Endothelial cell of umbilical vein (primary cell): ENCODE measurements at regions not wholly inside any gene's neighbourhood (a gene's known extent, or its start where the extent isn't known, plus 50 kb on each side); places are given as distances from the start of the nearest gene placed in this dataset.

Experiments used
- BruUV-seq: library from RNA; stranded (reverse); fragments of 400-500 nt; replicated peaks from 2 replicates; lab custom pipeline; 2021; lab: Mats Ljungman, UMichigan
- CTCF ChIA-PET: fragments of 300-600, 350-600 bp; sonication (Branson Sonifier 250); formaldehyde crosslinking; loops from one replicate; lab custom pipeline; 2021; ENCODE audit warnings: antibody characterized with exemption, inconsistent platforms; lab: Charles Lee
- POLR2A ChIA-PET: fragments of 300-600, 350-600 bp; sonication (Branson Sonifier 250); formaldehyde crosslinking; loops from one replicate; lab custom pipeline; 2021; ENCODE audit warnings: antibody characterized with exemption, inconsistent platforms; lab: Charles Lee
- DNase-seq: peaks from one replicate; pipeline ENCODE4 v3.0.0-alpha.2; 2011; ENCODE audit warnings: low read depth, low spot score
- FAIRE-seq: peaks from 2 replicates; lab custom pipeline; 2011; peaks lifted over from hg19 to GRCh38; lab: Jason Lieb, UNC
- H2AFZ ChIP-seq: 2 replicates; pipeline ENCODE4 v1.6.0; 2012; ENCODE audit warnings: low read depth, low read length, control low read depth, inconsistent platforms
- H3K27ac ChIP-seq: 2 replicates; pipeline ENCODE4 v1.5.1; 2011; ENCODE audit warnings: low read depth, mild to moderate bottlenecking, control low read depth, low read length, moderate library complexity; ENCODE audit not compliant: insufficient read depth
- H3K27me3 ChIP-seq, 2 experiments: 2 replicates each; pipeline versions ENCODE4 v1.6.0 to v1.6.1; 2011; ENCODE audit warnings: low read length in 2 of 2, mixed read lengths in 1 of 2; ENCODE audit not compliant: control insufficient read depth in 2 of 2, insufficient read depth in 2 of 2
- H3K36me3 ChIP-seq, 2 experiments: 2 replicates in 1 of 2; 3 replicates in 1 of 2; pipeline ENCODE4 v1.5.1; 2011; ENCODE audit warnings: low read length in 2 of 2, mild to moderate bottlenecking in 1 of 2, moderate library complexity in 1 of 2; ENCODE audit not compliant: control insufficient read depth in 2 of 2, insufficient read depth in 2 of 2; ENCODE audit errors: extremely low read depth in 1 of 2
- H3K4me1 ChIP-seq: 3 replicates; pipeline ENCODE4 v1.5.1; 2011; ENCODE audit warnings: mild to moderate bottlenecking, low read length; ENCODE audit not compliant: control insufficient read depth, insufficient read depth; ENCODE audit errors: extremely low read depth
- H3K4me2 ChIP-seq: 2 replicates; pipeline ENCODE4 v1.6.1; 2011; ENCODE audit warnings: low read length, control low read depth, mixed read lengths; ENCODE audit not compliant: insufficient read depth
- H3K4me3 ChIP-seq, 3 experiments: fragments of 200-600 bp in 1 of 3; sonication (generic), shearing (Covaris generic) in 1 of 3; replicated peaks in 1 of 3; 2 replicates each; pipeline ENCODE4 v1.5.1; 2011 to 2016; ENCODE audit warnings: control low read depth in 3 of 3, low read length in 3 of 3, mild to moderate bottlenecking in 2 of 3, inconsistent platforms in 1 of 3, low read depth in 1 of 3, moderate library complexity in 1 of 3; ENCODE audit not compliant: insufficient read depth in 1 of 3
- H3K79me2 ChIP-seq: 2 replicates; pipeline ENCODE4 v1.6.0; 2012; ENCODE audit warnings: low read length, inconsistent platforms; ENCODE audit not compliant: control insufficient read depth, insufficient read depth
- H3K9ac ChIP-seq: replicated peaks from 2 replicates; pipeline ENCODE3; 2011; ENCODE audit warnings: low read length, control low read depth; ENCODE audit not compliant: insufficient read depth; ENCODE audit errors: extremely low read depth
- H3K9me1 ChIP-seq: replicated peaks from 3 replicates; pipeline ENCODE4 v1.6.0; 2011; ENCODE audit warnings: mild to moderate bottlenecking, low read length; ENCODE audit not compliant: control insufficient read depth, insufficient read depth; ENCODE audit errors: extremely low read depth
- H3K9me3 ChIP-seq: replicated peaks from 2 replicates; pipeline ENCODE4 v1.5.1; 2012; ENCODE audit warnings: low read length, inconsistent platforms; ENCODE audit not compliant: control insufficient read depth, insufficient read depth
- H4K20me1 ChIP-seq: replicated peaks from 2 replicates; pipeline ENCODE3; 2011; ENCODE audit warnings: mild to moderate bottlenecking, low read length; ENCODE audit not compliant: control insufficient read depth, insufficient read depth; ENCODE audit errors: extremely low read depth
- EZH2 ChIP-seq: IDR thresholded peaks from 2 replicates; pipeline ENCODE4 v1.6.1; 2012; ENCODE audit warnings: borderline replicate concordance, low read depth, mild to moderate bottlenecking, moderate library complexity, low read length, inconsistent platforms; ENCODE audit not compliant: severe bottlenecking
- FOS ChIP-seq: IDR thresholded peaks from 2 replicates; pipeline ENCODE4 v1.6.1; 2011; ENCODE audit warnings: mild to moderate bottlenecking, low read length, moderate library complexity, borderline replicate concordance; ENCODE audit not compliant: insufficient read depth
- GATA2 ChIP-seq: IDR thresholded peaks from 2 replicates; pipeline ENCODE4 v1.7.0; 2011; ENCODE audit warnings: low read depth, mild to moderate bottlenecking, moderate library complexity, mixed read lengths, low read length; ENCODE audit not compliant: insufficient read length, insufficient read depth
- JUN ChIP-seq: IDR thresholded peaks from 2 replicates; pipeline ENCODE4 v1.6.1; 2011; ENCODE audit warnings: borderline replicate concordance, low read depth; ENCODE audit not compliant: insufficient read length, insufficient read depth
- MAX ChIP-seq: IDR thresholded peaks from 2 replicates; pipeline ENCODE4 v1.6.1; 2011; ENCODE audit not compliant: insufficient read depth, insufficient read length
- MYC ChIP-seq: IDR thresholded peaks from one replicate; pipeline ENCODE4 v1.6.1; 2011; ENCODE audit warnings: mild to moderate bottlenecking, low read depth, low read length
- POLR2A ChIP-seq: IDR thresholded peaks from 2 replicates; pipeline ENCODE4 v1.6.1; 2012; ENCODE audit warnings: low read depth, mild to moderate bottlenecking, control low read depth, low read length
- POLR2AphosphoS5 ChIP-seq: IDR thresholded peaks from 2 replicates; pipeline ENCODE4 v1.6.1; 2012; ENCODE audit warnings: low read depth, mild to moderate bottlenecking, control low read depth, low read length, moderate library complexity; ENCODE audit not compliant: insufficient read depth
- dilution Hi-C: fragments of 300-500 bp; cut with MboI; formaldehyde crosslinking; loops from one replicate; pipeline ENCODE4 v1.15.0; 2019; ENCODE audit warnings: low sequenced_read_pairs; ENCODE audit not compliant: extremely low pct_ligation_motif_present
- intact Hi-C: fragments of 100-400 bp; cut with micrococcal nuclease; formaldehyde crosslinking; loops from one replicate; pipeline ENCODE4 v1.10.0; 2022
- TF ChIP-seq, protein P1 (sequence below), 2 donors: IDR thresholded peaks; 1 replicate in 1 of 2; 2 replicates in 1 of 2; pipeline ENCODE4 v1.5.1; 2011; ENCODE audit warnings: low read length in 2 of 2, mild to moderate bottlenecking in 2 of 2, moderate library complexity in 2 of 2, control low read depth in 1 of 2, inconsistent platforms in 1 of 2, low read depth in 1 of 2; ENCODE audit not compliant: insufficient read depth in 1 of 2; ENCODE audit errors: extremely low read depth in 1 of 2

- CTCF ChIA-PET = no interaction called here
- POLR2A ChIA-PET = no interaction called here
- no peaks in the 10 kb centered on the region for H3K36me3 ChIP-seq
- no peaks in the 10 kb centered on the region for H3K9me3 ChIP-seq
- no peak overlapping the region for H2AFZ ChIP-seq
- dilution Hi-C loops = no loop called here
- no peak overlapping the region for H3K4me3 ChIP-seq
- intact Hi-C loops = no loop called here
- no peaks in the 10 kb centered on the region for H3K27me3 ChIP-seq
- no peaks in the 10 kb centered on the region for H3K79me2 ChIP-seq
- DNase-seq (no peak), FAIRE-seq (no peak)
- peak overlapping the region; percentile 32 for H3K27ac ChIP-seq
- no peaks in the 10 kb centered on the region for H3K4me1 ChIP-seq
- no TSS peak for BruUV-seq
- TF ChIP-seq JUN = no peak
- TF ChIP-seq FOS = no peak
- no peak for TF ChIP-seq MAX
- no peak for TF ChIP-seq GATA2
- TF ChIP-seq EZH2 = no peak
- TF ChIP-seq POLR2A = no peak
- TF ChIP-seq, protein P1, sequence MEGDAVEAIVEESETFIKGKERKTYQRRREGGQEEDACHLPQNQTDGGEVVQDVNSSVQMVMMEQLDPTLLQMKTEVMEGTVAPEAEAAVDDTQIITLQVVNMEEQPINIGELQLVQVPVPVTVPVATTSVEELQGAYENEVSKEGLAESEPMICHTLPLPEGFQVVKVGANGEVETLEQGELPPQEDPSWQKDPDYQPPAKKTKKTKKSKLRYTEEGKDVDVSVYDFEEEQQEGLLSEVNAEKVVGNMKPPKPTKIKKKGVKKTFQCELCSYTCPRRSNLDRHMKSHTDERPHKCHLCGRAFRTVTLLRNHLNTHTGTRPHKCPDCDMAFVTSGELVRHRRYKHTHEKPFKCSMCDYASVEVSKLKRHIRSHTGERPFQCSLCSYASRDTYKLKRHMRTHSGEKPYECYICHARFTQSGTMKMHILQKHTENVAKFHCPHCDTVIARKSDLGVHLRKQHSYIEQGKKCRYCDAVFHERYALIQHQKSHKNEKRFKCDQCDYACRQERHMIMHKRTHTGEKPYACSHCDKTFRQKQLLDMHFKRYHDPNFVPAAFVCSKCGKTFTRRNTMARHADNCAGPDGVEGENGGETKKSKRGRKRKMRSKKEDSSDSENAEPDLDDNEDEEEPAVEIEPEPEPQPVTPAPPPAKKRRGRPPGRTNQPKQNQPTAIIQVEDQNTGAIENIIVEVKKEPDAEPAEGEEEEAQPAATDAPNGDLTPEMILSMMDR (IDR thresholded peaks at IDR 0.05; ENCODE audit: extremely low read depth in 1 of 2, insufficient read depth in 1 of 2, low read depth in 1 of 2, low read length in 2 of 2) = no peak
- no peak for TF ChIP-seq POLR2AphosphoS5
- TF ChIP-seq MYC = no peak
- no peak overlapping the region for H3K4me2 ChIP-seq
- no peak overlapping the region for H3K9ac ChIP-seq
- H3K9me1 ChIP-seq = no peaks in the 10 kb centered on the region
- no peaks in the 10 kb centered on the region for H4K20me1 ChIP-seq
These were observed 143.7 kb upstream of the CDH7 start for GRCh38 chr18:65607161-65607560.
